HuH-7 (cell line): ENCODE measurements at regions not wholly inside any gene's neighbourhood (a gene's known extent, or its start where the extent isn't known, plus 50 kb on each side); places are given as distances from the start of the nearest gene placed in this dataset.
A peak's percentile ranks its signal among the peaks of the same experiment; 100 is the strongest.

ENCODE experiments used
- DNase-seq: peaks from one replicate; pipeline ENCODE4 v3.0.0; 2011; ENCODE audit warnings: low spot score

- DNase-seq: no peak
Observed at GRCh38 chr9:129270205-129270604, 92.1 kb upstream of the IER5L start.

- DNase-seq: no peak
Observed at GRCh38 chr9:129267141-129267540, 89.1 kb upstream of the IER5L start.

DNA sequence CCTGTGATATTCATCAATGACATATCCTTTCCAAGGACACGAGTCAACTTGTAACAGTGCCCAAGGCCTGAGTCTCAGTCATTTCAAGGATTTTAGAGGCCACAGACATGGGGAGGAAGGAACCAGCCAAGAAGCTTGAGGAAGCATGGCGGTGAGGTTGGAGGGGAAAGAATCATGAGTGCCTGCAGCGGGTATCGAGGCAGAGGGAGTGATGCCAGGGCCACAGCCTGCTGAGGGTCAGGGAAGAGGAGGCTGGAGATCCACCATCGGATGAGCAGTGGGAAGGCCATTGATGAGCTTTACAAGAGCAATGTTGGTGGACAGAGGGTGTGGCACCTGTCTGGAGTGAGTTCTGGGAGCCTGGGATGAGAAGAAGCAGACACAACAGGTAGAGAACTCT, 88.5 kb upstream of the IER5L start:
- no peak for DNase-seq

DNA sequence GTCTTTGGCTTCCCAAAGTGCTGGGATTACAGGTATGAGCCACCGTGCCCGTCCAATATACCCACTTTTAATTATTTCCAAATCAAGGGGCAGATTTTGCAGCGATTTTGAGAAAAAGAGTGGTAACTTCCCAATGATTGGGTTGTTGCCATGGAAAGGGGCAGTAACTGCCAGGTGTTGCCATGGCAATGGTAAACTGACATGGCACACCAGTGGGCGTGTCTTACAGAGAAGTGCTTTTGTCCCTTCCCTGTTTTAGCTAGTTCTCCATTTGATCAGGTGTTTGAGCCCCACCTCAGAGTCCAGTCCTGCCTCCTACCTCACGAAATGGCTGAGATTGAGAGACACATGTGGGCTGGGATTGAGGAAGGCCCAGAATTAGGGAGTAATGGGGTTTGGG, 86.3 kb upstream of the IER5L start:
- no peak for DNase-seq

DNA sequence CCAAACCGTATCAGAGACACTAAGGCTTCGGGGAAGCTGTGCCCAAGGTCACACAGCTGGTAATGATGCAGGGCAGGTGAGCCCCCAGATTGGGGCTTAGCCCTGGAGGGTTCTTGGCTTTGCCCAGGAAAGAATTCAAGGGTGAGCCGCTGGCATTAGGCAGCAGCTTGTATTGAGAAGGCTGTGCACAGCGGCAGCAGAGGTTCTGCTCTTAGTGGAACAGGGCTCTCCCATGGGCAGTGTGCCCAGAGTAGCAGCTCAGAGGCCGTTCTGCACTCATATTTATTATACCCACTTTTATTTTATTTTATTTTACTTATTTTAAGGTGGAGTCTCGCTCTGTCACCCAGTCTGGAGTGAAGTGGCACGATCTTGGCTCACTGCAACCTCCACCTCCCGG, 85.8 kb upstream of the IER5L start:
- DNase-seq: no peak

GRCh38 chr9:129262261-129262660, 84.2 kb upstream of the IER5L start:
- DNase-seq: no peak

- DNase-seq: no peak
Observed at GRCh38 chr9:129259375-129259774, 81.3 kb upstream of the IER5L start.

DNA sequence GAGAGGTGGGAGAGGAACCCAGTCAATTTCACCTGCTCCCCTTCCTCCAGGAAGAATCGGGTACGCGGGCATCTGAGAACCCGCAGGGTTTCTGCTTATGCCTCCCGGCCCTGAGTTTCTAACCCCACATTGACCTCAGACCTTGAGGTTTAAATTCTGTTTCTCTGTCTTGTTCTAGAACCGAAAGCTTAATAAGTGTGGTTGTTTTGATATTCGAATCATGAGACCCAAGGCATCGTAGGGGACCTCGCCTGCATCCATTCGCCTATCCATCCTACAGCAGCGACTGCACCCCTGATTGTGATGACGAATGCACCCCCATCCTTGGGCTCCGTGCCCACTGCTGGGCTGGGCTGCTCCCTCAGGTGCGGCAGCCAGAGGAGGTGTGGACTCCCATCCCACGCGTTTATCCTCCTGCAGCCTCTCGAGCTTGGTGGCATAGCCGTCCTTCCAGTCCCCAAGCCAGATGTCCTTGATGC, 80.8 kb upstream of the IER5L start:
- DNase-seq: no peak

- DNase-seq: peak; percentile 84
Observed at GRCh38 chr9:129258124-129258822, 80.2 kb upstream of the IER5L start.

DNA sequence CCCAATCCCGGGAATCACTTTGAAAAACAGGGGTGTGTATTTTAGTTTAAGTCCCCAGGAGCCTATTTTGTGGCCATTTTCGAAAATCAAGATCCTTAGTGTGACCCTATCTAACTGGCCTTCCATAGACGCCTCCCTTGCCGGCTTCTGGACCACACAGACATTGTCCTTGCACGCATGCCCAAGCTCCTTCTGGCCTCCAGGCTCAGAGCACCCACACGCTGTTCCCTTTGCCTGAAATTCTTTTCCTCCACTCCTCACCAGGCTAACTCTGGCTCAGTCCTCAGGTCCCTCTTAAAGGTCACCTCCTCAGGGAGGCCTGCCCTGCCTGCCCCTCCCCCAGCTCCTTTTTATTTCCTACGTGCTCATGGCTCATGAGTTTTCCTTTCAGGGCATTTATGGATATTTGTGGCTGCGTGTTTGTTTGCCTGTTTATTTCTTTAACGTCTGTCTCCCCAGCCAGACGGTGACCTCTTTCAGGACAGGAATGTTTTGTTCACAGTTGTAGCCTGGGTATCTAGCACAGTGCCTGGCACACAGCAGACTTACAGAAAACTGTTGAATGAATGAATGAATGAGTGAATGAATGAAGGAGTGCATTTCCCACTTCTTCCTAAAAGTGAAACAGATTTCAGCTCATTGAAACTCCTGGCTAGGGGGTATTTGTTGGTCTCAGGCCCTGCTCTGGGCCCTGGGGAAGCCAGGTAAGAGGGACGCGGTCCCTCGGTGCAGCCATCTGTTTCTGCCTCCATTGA, 79.1 kb upstream of the IER5L start:
- no peak for DNase-seq

GRCh38 chr9:129254566-129255287, 76.7 kb upstream of the IER5L start:
- no peak for DNase-seq

DNA sequence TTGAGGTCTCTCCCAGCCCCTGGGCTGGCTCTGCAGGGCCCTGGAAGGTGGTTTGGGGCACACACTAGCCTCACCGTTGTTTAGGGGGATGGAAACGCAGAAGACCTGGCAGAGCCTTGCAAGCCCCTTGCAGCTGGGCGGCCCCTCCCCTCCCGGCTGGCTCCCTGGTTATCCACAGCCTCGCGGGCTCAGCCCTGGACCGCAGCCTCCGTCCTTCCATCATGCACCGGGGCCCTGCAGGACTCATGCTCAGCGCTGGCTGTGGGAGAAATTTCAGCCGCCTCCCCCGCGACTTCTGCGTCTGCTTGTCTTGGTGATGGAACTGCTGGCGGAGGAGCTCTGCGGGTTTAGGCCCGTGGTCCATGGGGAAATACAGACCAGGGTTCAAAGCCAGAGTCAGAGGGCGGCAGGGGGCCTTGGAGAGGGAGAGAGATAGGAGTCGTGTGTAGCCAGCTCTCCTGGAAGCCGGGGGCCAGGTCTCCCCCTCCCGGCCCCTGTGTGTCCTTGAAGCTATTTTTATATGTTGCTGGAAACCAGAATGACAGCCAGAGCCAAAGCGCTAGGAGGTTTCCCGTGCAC, 75.8 kb upstream of the IER5L start:
- no peak for DNase-seq

DNA sequence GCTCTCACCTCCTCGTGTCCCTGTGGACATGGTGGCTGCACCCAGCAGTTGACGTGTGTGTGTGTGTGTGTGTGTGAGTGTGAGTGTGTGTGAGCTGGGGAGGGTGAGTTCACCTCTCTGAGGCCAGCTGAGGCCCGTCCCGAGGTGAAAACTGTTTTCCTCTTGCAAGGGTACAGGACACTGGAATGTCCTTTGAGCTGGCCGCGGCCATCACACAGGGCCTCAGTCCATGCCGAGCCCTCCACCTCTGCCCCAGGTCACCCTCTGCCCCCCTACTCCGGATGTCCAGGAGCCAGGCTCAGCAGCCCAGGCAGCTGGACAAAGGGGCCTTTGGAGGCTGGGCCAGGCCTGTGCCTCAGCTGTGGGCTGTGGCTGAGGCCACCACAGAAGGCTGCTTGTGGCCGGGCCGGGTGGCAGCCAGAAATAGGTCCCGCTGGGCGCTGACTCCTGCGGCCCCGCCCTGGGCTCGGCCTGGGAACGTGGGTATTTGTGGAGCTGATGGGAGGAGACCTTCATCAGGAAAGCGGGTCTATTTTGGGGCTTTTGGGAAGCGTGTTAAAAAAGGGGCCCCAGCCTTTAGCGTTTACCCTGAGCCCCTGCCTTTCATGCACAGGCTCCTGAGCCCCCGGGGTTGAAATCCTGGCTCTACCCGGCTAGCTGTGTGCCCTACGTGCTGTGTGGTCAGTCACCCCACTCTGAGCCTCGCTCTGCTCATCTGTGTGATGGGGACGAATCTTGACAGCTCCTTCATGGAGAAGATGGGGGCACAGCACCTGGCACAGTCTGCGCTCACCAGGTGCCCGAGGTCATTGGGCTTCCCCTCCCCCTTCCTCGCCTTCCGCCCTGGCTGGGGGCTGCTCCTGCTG, 75.1 kb upstream of the IER5L start:
- no peak for DNase-seq

DNA sequence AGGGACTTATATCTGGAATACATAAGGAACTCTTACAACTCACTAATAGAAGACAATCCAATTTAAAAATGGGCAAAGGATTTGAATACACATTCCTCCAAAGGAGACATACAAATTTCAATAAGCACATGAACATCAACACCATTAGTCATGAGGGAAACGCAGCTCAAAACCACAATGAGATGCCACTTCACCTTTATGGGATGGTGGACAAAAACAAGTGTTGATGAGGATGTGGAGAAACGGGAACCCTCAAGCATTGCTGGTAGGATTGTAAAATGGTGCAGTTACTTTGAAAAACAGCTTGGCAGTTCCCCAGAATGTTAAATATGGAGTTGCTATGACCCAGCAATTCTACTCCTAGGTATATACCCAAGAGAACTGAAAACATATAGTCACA, 72.7 kb upstream of the IER5L start:
- DNase-seq: no peak

DNA sequence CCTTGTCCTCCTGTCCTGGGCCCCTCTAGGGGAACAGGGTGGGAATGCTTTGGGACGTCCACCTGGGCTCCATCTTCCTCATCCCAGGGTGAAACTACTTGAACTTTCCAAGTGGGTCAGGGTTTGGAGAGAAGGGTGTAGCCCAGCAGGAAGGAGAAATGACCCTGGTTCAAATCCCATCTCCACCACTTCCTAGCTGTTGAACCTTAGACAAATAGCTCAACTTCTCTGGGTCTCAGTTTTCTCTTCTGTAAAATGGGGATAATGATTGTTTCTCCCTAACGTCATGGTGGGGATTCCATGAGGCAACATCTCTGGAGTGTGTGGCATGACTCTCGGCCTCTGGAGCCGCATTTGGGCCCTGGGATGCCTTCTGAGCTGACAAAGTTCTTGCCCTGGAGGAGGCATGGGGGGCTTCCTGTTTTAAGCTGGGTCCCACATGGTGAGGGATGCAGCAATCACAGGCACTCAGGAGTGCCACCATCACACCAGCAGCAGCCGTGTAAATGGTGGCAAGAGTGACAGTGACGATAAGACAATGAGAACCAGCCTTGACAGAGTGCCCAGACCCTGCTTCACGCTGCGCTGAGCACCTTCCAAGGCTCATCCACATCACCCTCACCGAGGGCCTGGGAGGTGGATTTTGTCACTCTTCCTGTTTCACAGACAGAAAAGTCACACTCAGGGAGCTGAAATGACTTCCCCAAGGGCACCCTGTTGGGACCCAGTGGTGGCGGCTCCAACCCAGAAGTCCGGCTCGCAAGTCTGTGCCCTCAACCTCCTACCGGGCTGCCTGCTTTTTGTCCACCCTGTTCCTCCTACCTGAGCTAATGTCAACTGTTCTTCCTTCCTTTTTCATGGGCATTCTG, 69.5 kb upstream of the IER5L start:
- no peak for DNase-seq

- DNase-seq: no peak
Observed at GRCh38 chr9:129245276-129245675, 67.2 kb upstream of the IER5L start.

DNA sequence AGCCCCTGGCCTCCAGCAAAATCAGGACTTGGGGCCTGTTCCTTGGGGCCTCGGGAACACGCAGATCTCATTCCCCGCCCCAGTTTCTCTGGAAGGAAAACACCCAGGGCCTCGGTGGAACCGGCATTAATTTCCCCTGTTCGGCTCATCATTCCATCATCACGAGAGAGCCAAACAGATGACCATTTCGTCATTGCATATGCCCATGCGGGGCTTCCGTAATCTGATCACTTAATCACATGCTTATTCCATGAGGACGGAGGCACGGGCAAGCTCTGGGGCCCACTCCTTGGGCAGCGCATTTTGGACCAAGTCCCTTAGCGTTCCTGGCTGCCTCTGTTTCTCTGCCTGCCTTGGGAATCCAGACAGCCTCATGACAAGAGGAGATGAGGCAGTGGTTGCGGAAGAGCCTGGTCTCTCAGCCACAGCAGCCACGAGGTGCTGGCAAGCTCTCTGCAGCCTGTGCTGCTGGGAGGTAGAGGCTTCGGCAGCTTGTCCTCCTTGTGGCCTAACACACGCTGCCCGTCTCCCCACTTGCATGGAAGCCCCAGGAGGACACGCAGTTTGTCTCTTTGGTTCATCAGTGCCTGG, 65.0 kb upstream of the IER5L start:
- DNase-seq: no peak

DNA sequence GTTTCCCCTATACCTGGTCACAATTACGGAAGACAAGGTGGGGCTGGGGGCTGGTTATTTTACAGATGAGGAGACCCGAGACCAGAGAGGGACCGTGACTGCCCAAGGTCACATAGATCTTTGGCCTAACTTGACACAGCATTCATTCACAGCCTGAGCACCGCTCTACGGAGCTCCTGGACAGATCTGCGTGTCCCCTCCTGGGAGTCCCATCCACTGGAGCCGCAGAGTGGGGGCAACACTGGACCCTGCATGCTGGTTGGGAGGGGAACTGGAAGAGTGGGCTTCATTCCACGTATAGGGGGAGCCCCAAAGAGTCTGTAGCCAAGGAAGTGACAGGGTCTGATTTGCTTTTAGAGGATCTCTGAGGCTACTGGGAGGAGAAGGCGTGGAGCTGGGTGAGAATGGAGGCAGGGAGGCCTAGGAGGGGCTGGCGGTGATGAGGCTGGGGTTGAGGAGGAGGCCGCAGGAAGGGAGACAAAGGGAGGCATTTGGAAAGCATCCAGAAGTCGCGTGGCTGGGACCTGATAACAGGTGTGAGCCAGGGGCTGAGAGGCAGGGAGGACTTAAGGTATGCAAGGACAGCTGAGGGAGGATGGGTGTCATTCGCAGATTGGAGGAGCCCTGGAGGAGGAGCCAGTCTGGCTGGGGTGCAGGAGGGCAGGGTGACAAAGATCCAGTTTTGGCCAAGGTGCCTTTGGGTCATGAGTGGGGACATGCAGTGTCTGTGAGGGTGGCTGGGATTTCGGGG, 64.3 kb upstream of the IER5L start:
- no peak for DNase-seq

- no peak for DNase-seq
Observed at GRCh38 chr9:129241725-129242124, 63.7 kb upstream of the IER5L start.
